ENCODE measurements at regions not wholly inside any gene's neighbourhood (a gene's known extent, or its start where the extent isn't known, plus 50 kb on each side); places are given as distances from the start of the nearest gene placed in this dataset.
"Not testable (repeated sequence)": the region's sequence is repeated elsewhere in the genome, so short reads cannot be mapped to it uniquely, and the experiment has no call there.

DNA sequence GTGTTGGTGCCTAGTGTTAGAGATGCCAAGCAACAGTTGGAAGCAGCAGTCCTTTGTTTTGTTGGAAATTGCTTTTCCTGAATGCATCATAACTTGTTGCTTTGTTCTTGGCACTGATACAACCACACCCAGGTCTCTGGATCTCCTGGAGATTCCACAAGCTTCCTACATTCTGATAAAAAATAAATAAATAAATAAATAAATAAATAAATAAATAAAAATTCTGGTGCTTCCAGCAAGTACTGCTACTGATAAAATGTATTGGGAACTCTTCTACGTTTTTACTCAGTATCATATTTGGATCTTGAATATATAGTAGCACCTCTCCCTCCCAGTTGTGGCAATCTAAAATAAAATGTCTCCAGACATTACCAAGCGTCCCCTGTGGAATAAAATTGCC lies 62.7 kb upstream of the GRID2 start:
- peaks cover 6% of the 10 kb centered on the region for H3K9me3 Mint-ChIP-seq
- H3K36me3 Mint-ChIP-seq (ENCODE audit: low read depth) = no peaks in the 10 kb centered on the region
- H3K4me3 Mint-ChIP-seq = no peak overlapping the region
- H3K27me3 Mint-ChIP-seq (ENCODE audit: low read depth) = no peaks in the 10 kb centered on the region
- no peak for TF ChIP-seq CTCF (IDR thresholded peaks at IDR 0.05; ENCODE audit: unreplicated experiment in 3 of 3)
- H3K4me1 Mint-ChIP-seq = no peaks in the 10 kb centered on the region
- H3K27ac Mint-ChIP-seq = no peak overlapping the region

GRCh38 chr4:92246384-92246783 lies 57.4 kb upstream of the GRID2 start:
- Mint-ChIP-seq H3K27ac (no peak overlapping the region), H3K4me3 (no peak overlapping the region), H3K4me1 (no peaks in the 10 kb centered on the region), H3K27me3 (ENCODE audit: low read depth) (no peaks in the 10 kb centered on the region), H3K9me3 (peaks cover 2% of the 10 kb centered on the region), H3K36me3 (ENCODE audit: low read depth) (no peaks in the 10 kb centered on the region)
- no peak for TF ChIP-seq CTCF (IDR thresholded peaks at IDR 0.05; ENCODE audit: unreplicated experiment in 3 of 3)

DNA sequence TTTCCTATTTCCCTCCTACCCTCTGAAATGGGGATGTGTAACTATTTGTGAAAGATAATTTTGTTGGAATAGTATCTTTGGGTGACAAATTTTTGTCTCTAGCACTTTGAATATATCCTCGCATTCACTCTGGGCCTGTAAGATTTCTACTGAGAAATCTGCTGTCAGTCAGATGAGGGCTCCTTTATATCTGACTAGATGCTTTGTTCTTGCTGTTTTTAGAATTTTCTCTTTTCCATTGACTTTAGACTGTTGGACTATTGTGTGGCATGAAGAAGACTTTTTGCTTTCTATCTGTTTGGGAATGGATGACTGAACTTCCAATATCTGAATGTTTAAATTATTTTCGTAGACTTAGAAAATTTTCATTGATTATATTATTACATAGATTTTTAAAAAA lies 54.2 kb upstream of the GRID2 start:
- Mint-ChIP-seq H3K4me1 (no peaks in the 10 kb centered on the region), H3K4me3 (no peak overlapping the region), H3K27ac (no peak overlapping the region), H3K9me3 (peaks cover 15% of the 10 kb centered on the region), H3K36me3 (ENCODE audit: low read depth) (no peaks in the 10 kb centered on the region), H3K27me3 (ENCODE audit: low read depth) (no peaks in the 10 kb centered on the region)
- TF ChIP-seq CTCF (IDR thresholded peaks at IDR 0.05; ENCODE audit: unreplicated experiment in 3 of 3) = no peak

- H3K27me3 Mint-ChIP-seq (ENCODE audit: low read depth) = no peaks in the 10 kb centered on the region
- no peak overlapping the region for H3K27ac Mint-ChIP-seq
- peaks cover 23% of the 10 kb centered on the region for H3K9me3 Mint-ChIP-seq
- H3K4me3 Mint-ChIP-seq = no peak overlapping the region
- no peaks in the 10 kb centered on the region for H3K36me3 Mint-ChIP-seq (ENCODE audit: low read depth)
- TF ChIP-seq CTCF (IDR thresholded peaks at IDR 0.05; ENCODE audit: unreplicated experiment in 3 of 3) = no peak
- no peaks in the 10 kb centered on the region for H3K4me1 Mint-ChIP-seq
Measured at GRCh38 chr4:92251711-92252110, 52.1 kb upstream of the GRID2 start.

GRCh38 chr4:92252358-92252757 lies 51.4 kb upstream of the GRID2 start:
- H3K27ac Mint-ChIP-seq; H3K36me3 Mint-ChIP-seq (ENCODE audit: low read depth): not testable (repeated sequence)

GRCh38 chr4:92252846-92253245 lies 50.9 kb upstream of the GRID2 start:
- Mint-ChIP-seq H3K4me1 (no peaks in the 10 kb centered on the region), H3K9me3 (peaks cover 26% of the 10 kb centered on the region), H3K4me3 (no peak overlapping the region), H3K27ac (no peak overlapping the region), H3K27me3 (ENCODE audit: low read depth) (no peaks in the 10 kb centered on the region), H3K36me3 (ENCODE audit: low read depth) (no peaks in the 10 kb centered on the region)
- no peak for TF ChIP-seq CTCF (IDR thresholded peaks at IDR 0.05; ENCODE audit: unreplicated experiment in 3 of 3)

More at GRCh38 chr4:92252358-92252757, 51.4 kb upstream of the GRID2 start:
- H3K27me3 Mint-ChIP-seq (ENCODE audit: low read depth); H3K4me3 Mint-ChIP-seq; H3K4me1 Mint-ChIP-seq: not testable (repeated sequence)
- H3K9me3 Mint-ChIP-seq = peaks cover 26% of the 10 kb centered on the region

Measured in nephron (organoid).